Fibroblast of lung (primary cell): ENCODE measurements at regions not wholly inside any gene's neighbourhood (a gene's known extent, or its start where the extent isn't known, plus 50 kb on each side); places are given as distances from the start of the nearest gene placed in this dataset.

Source experiments
- CTCF ChIP-seq, 2 donors: IDR thresholded peaks in 1 of 2; conservative IDR thresholded peaks in 1 of 2; 1 replicate in 1 of 2; 2 replicates in 1 of 2; pipeline ENCODE4 v1.5.1; 2011 to 2012; ENCODE audit warnings: low read length in 2 of 2, control low read depth in 1 of 2, inconsistent platforms in 1 of 2, low read depth in 1 of 2, mild to moderate bottlenecking in 1 of 2
- EZH2 ChIP-seq: IDR thresholded peaks from 2 replicates; pipeline ENCODE4 v1.5.1; 2012; ENCODE audit warnings: low read length, control low read depth, mild to moderate bottlenecking; ENCODE audit errors: missing control alignments

GRCh38 chr2:53475321-53475720 is 292.3 kb upstream of the CHAC2 start:
- no peak for TF ChIP-seq CTCF (conservative IDR thresholded peaks at IDR 0.05 in 1 of 2, IDR thresholded peaks at IDR 0.05 in 1 of 2; ENCODE audit: low read depth in 1 of 2, low read length in 2 of 2)
- no peak for TF ChIP-seq EZH2
